Mesenchymal stem cell (in vitro differentiated cells and primary cell): ENCODE measurements at regions not wholly inside any gene's neighbourhood (a gene's known extent, or its start where the extent isn't known, plus 50 kb on each side); places are given as distances from the start of the nearest gene placed in this dataset.

Experiments used
- DNase-seq: peaks from one replicate; pipeline ENCODE4 v3.0.0-alpha.2; 2013
- H2AFZ ChIP-seq: one replicate; pipeline ENCODE4 v1.6.1; 2013; ENCODE audit warnings: low read depth, mild to moderate bottlenecking, control low read depth, inconsistent platforms, low read length, moderate library complexity
- H2AK5ac ChIP-seq: 2 replicates; pipeline ENCODE4 v1.6.1; 2013; ENCODE audit warnings: low read length, moderate library complexity, mild to moderate bottlenecking, inconsistent platforms; ENCODE audit not compliant: severe bottlenecking
- H2BK120ac ChIP-seq: one replicate; pipeline ENCODE4 v1.6.1; 2013; ENCODE audit warnings: low read depth, mild to moderate bottlenecking, inconsistent platforms, low read length, moderate library complexity
- H2BK12ac ChIP-seq, 2 experiments: one replicate each; pipeline ENCODE4 v1.6.1; 2013; ENCODE audit warnings: inconsistent platforms in 2 of 2, low read length in 2 of 2, mild to moderate bottlenecking in 2 of 2, moderate library complexity in 2 of 2, control low read depth in 1 of 2
- H2BK15ac ChIP-seq: one replicate; pipeline ENCODE4 v1.6.1; 2013; ENCODE audit warnings: mild to moderate bottlenecking, low read depth, inconsistent platforms; ENCODE audit not compliant: poor library complexity, severe bottlenecking
- H2BK5ac ChIP-seq: 2 replicates; pipeline ENCODE4 v1.6.1; 2013; ENCODE audit warnings: low read depth, mild to moderate bottlenecking, low read length, control low read depth, inconsistent platforms; ENCODE audit not compliant: poor library complexity, severe bottlenecking
- H3K14ac ChIP-seq, 2 experiments: one replicate each; pipeline ENCODE4 v1.6.1; 2013; ENCODE audit warnings: inconsistent platforms in 2 of 2, low read length in 2 of 2, control low read depth in 1 of 2, mild to moderate bottlenecking in 1 of 2, moderate library complexity in 1 of 2
- H3K18ac ChIP-seq, 2 experiments: one replicate each; pipeline ENCODE4 v1.6.1; 2013; ENCODE audit warnings: inconsistent platforms in 2 of 2, low read length in 2 of 2, control low read depth in 1 of 2, low read depth in 1 of 2, mild to moderate bottlenecking in 1 of 2
- H3K23ac ChIP-seq, 2 experiments: one replicate each; pipeline ENCODE4 v1.6.1; 2013; ENCODE audit warnings: inconsistent platforms in 2 of 2, low read length in 2 of 2, mild to moderate bottlenecking in 2 of 2, moderate library complexity in 2 of 2, control low read depth in 1 of 2
- H3K27ac ChIP-seq: 2 replicates; pipeline ENCODE4 v1.5.1; 2013; ENCODE audit warnings: mild to moderate bottlenecking, moderate library complexity, low read length, control low read depth, inconsistent platforms; ENCODE audit not compliant: poor library complexity, severe bottlenecking
- H3K27me3 ChIP-seq, 2 experiments: 2 replicates each; pipeline versions ENCODE4 v1.6.1 to v1.7.0; 2013; ENCODE audit warnings: low read length in 2 of 2, mild to moderate bottlenecking in 2 of 2, moderate library complexity in 2 of 2, control low read depth in 1 of 2, inconsistent platforms in 1 of 2; ENCODE audit not compliant: control insufficient read depth in 1 of 2, insufficient read depth in 1 of 2
- H3K36me3 ChIP-seq, 2 experiments: 2 replicates each; pipeline versions ENCODE4 v1.6.1 to v1.7.0; 2013; ENCODE audit warnings: low read length in 2 of 2, control low read depth in 1 of 2, inconsistent platforms in 1 of 2, low read depth in 1 of 2, mild to moderate bottlenecking in 1 of 2; ENCODE audit not compliant: insufficient read depth in 2 of 2, control insufficient read depth in 1 of 2
- H3K4ac ChIP-seq, 2 experiments: one replicate each; pipeline ENCODE4 v1.6.1; 2013; ENCODE audit warnings: inconsistent platforms in 2 of 2, low read length in 2 of 2, mild to moderate bottlenecking in 2 of 2, moderate library complexity in 2 of 2, control low read depth in 1 of 2, low read depth in 1 of 2
- H3K4me1 ChIP-seq: 2 replicates; pipeline ENCODE4 v1.6.1; 2013; ENCODE audit warnings: low read depth, low read length, control low read depth; ENCODE audit not compliant: control insufficient read depth, insufficient read depth
- H3K4me2 ChIP-seq: 2 replicates; pipeline ENCODE4 v1.6.1; 2013; ENCODE audit warnings: low read length, mild to moderate bottlenecking, inconsistent platforms; ENCODE audit not compliant: poor library complexity, severe bottlenecking
- H3K4me3 ChIP-seq, 2 experiments: 2 replicates each; pipeline versions ENCODE4 v1.5.1 to v1.7.0; 2013; ENCODE audit warnings: low read length in 2 of 2, mild to moderate bottlenecking in 2 of 2, control low read depth in 1 of 2, low read depth in 1 of 2; ENCODE audit not compliant: insufficient read depth in 1 of 2
- H3K79me1 ChIP-seq: replicated peaks from 2 replicates; pipeline ENCODE4 v1.6.1; 2013; ENCODE audit warnings: mild to moderate bottlenecking, control low read depth, low read length, inconsistent platforms; ENCODE audit not compliant: poor library complexity, severe bottlenecking
- H3K9ac ChIP-seq: 2 replicates; pipeline ENCODE4 v1.7.0; 2013; ENCODE audit warnings: mild to moderate bottlenecking, low read length, moderate library complexity
- H3K9me3 ChIP-seq: 2 replicates; pipeline ENCODE4 v1.7.0; 2013; ENCODE audit warnings: mild to moderate bottlenecking, low read length; ENCODE audit not compliant: control insufficient read depth
- H4K8ac ChIP-seq: one replicate; pipeline ENCODE4 v1.6.1; 2013; ENCODE audit warnings: inconsistent platforms, mild to moderate bottlenecking, low read length, moderate library complexity
- H4K91ac ChIP-seq: one replicate; pipeline ENCODE4 v1.6.1; 2013; ENCODE audit warnings: mild to moderate bottlenecking, low read length, inconsistent platforms
- WGBS: methylation state at CpG from one replicate; pipeline ENCODE4 v1.1.7; 2013; ENCODE audit warnings: mixed read lengths; 5-methylcytosine and 5-hydroxymethylcytosine counted together

GRCh38 chr5:4410151-4410550 is 730.0 kb upstream of the ADAMTS16 start:
- H3K4me2 ChIP-seq: no peak overlapping the region
- H3K79me1 ChIP-seq: no peaks in the 10 kb centered on the region
- DNase-seq: no peak
- no peak overlapping the region for H2BK12ac ChIP-seq
- H2BK15ac ChIP-seq: no peak overlapping the region
- H3K27ac ChIP-seq: no peak overlapping the region
- no peak overlapping the region for H3K9ac ChIP-seq
- H4K8ac ChIP-seq: no peak overlapping the region
- WGBS: 87% methylated on average over 5 of the region's 5 CpGs
- H4K91ac ChIP-seq: no peak overlapping the region
- H2BK120ac ChIP-seq: no peak overlapping the region
- H3K4me3 ChIP-seq: no peak overlapping the region
- no peaks in the 10 kb centered on the region for H3K27me3 ChIP-seq
- H2BK5ac ChIP-seq: no peak overlapping the region
- no peak overlapping the region for H3K18ac ChIP-seq
- no peak overlapping the region for H2AFZ ChIP-seq
- H3K4me1 ChIP-seq: no peaks in the 10 kb centered on the region
- no peak overlapping the region for H3K23ac ChIP-seq
- no peak overlapping the region for H3K4ac ChIP-seq
- H3K14ac ChIP-seq: no peak overlapping the region
- H2AK5ac ChIP-seq: no peak overlapping the region
- no peaks in the 10 kb centered on the region for H3K36me3 ChIP-seq
- no peaks in the 10 kb centered on the region for H3K9me3 ChIP-seq

- Histone ChIP-seq H4K91ac (no peak overlapping the region), H3K14ac (no peak overlapping the region), H3K27me3 (no peaks in the 10 kb centered on the region), H2AK5ac (no peak overlapping the region), H4K8ac (no peak overlapping the region), H2BK15ac (no peak overlapping the region), H3K23ac (no peak overlapping the region), H3K4me1 (no peaks in the 10 kb centered on the region), H2BK12ac (no peak overlapping the region), H3K79me1 (no peaks in the 10 kb centered on the region), H3K18ac (no peak overlapping the region), H3K36me3 (no peaks in the 10 kb centered on the region), H3K4me3 (no peak overlapping the region), H3K27ac (no peak overlapping the region), H2AFZ (no peak overlapping the region), H3K9me3 (no peaks in the 10 kb centered on the region), H2BK5ac (no peak overlapping the region), H2BK120ac (no peak overlapping the region), H3K4ac (no peak overlapping the region), H3K4me2 (no peak overlapping the region), H3K9ac (no peak overlapping the region)
- no peak for DNase-seq
- WGBS: 81% methylated on average over 8 of the region's 8 CpGs
Observed at GRCh38 chr5:4411664-4412063, 728.5 kb upstream of the ADAMTS16 start.

GRCh38 chr5:4413996-4414395 is 726.1 kb upstream of the ADAMTS16 start:
- H3K14ac ChIP-seq: no peak overlapping the region
- H3K23ac ChIP-seq: no peak overlapping the region
- no peak overlapping the region for H4K91ac ChIP-seq
- no peak overlapping the region for H3K9ac ChIP-seq
- no peak overlapping the region for H2AK5ac ChIP-seq
- H3K4ac ChIP-seq: no peak overlapping the region
- no peak overlapping the region for H2BK120ac ChIP-seq
- H2BK15ac ChIP-seq: no peak overlapping the region
- H3K4me1 ChIP-seq: no peaks in the 10 kb centered on the region
- WGBS: 70% methylated on average over 7 of the region's 8 CpGs
- H3K4me3 ChIP-seq: no peak overlapping the region
- H4K8ac ChIP-seq: no peak overlapping the region
- H3K36me3 ChIP-seq: no peaks in the 10 kb centered on the region
- H3K27ac ChIP-seq: no peak overlapping the region
- no peak overlapping the region for H3K4me2 ChIP-seq
- H2BK5ac ChIP-seq: no peak overlapping the region
- DNase-seq: no peak
- no peaks in the 10 kb centered on the region for H3K79me1 ChIP-seq
- no peaks in the 10 kb centered on the region for H3K27me3 ChIP-seq
- no peak overlapping the region for H2AFZ ChIP-seq
- H3K9me3 ChIP-seq: no peaks in the 10 kb centered on the region
- no peak overlapping the region for H3K18ac ChIP-seq
- H2BK12ac ChIP-seq: no peak overlapping the region

- H3K4me1 ChIP-seq: no peaks in the 10 kb centered on the region
- no peak overlapping the region for H2BK120ac ChIP-seq
- H3K18ac ChIP-seq: no peak overlapping the region
- H2BK15ac ChIP-seq: no peak overlapping the region
- H3K9me3 ChIP-seq: no peaks in the 10 kb centered on the region
- no peak overlapping the region for H4K91ac ChIP-seq
- no peak overlapping the region for H2AK5ac ChIP-seq
- no peaks in the 10 kb centered on the region for H3K79me1 ChIP-seq
- H2BK5ac ChIP-seq: no peak overlapping the region
- no peak overlapping the region for H3K4ac ChIP-seq
- H2AFZ ChIP-seq: no peak overlapping the region
- H3K23ac ChIP-seq: no peak overlapping the region
- no peak overlapping the region for H3K4me3 ChIP-seq
- no peak for DNase-seq
- no peak overlapping the region for H3K27ac ChIP-seq
- H2BK12ac ChIP-seq: no peak overlapping the region
- H3K14ac ChIP-seq: no peak overlapping the region
- no peaks in the 10 kb centered on the region for H3K27me3 ChIP-seq
- H3K9ac ChIP-seq: no peak overlapping the region
- 62% methylated on average over 2 of the region's 2 CpGs for WGBS
- no peaks in the 10 kb centered on the region for H3K36me3 ChIP-seq
- H3K4me2 ChIP-seq: no peak overlapping the region
- H4K8ac ChIP-seq: no peak overlapping the region
Observed at GRCh38 chr5:4418084-4418483, 722.0 kb upstream of the ADAMTS16 start.
